SK-N-SH treated with all-trans-retinoic acid at 6 μM for 48 hours (cell line): ENCODE measurements at regions not wholly inside any gene's neighbourhood (a gene's known extent, or its start where the extent isn't known, plus 50 kb on each side); places are given as distances from the start of the nearest gene placed in this dataset.

Experiments used
- ATAC-seq: fragments of 200-7000 bp; cut with Tn5 transposase; 3 replicates; pipeline ENCODE4 v1.9.1; 2020; ENCODE audit warnings: mild to moderate bottlenecking, moderate library complexity
- ARNTL ChIP-seq: fragments of 450-650 bp; formaldehyde crosslinking; IDR thresholded peaks from 2 replicates; pipeline ENCODE4 v1.5.0; 2020; ENCODE audit warnings: low read depth, mild to moderate bottlenecking, moderate library complexity, borderline replicate concordance
- BACH2 ChIP-seq: fragments of 250-450 bp; sonication (Bioruptor Pico); IDR thresholded peaks from 2 replicates; pipeline ENCODE4 v1.9.0; 2021; ENCODE audit warnings: mild to moderate bottlenecking, borderline replicate concordance
- CREB5 ChIP-seq: fragments of 250-450 bp; sonication (Bioruptor Pico); IDR thresholded peaks from 2 replicates; pipeline ENCODE4 v1.5.1; 2020; ENCODE audit warnings: low read depth, mild to moderate bottlenecking, moderate library complexity
- ESRRG ChIP-seq: fragments of 250-450 bp; sonication (Bioruptor Pico); IDR thresholded peaks from 2 replicates; pipeline ENCODE4 v1.6.1; 2021; ENCODE audit warnings: mild to moderate bottlenecking
- GLIS3 ChIP-seq: fragments of 250-450 bp; sonication (Bioruptor Pico); IDR thresholded peaks from 2 replicates; pipeline ENCODE4 v1.5.0; 2020; ENCODE audit warnings: mild to moderate bottlenecking, moderate library complexity
- OSR1 ChIP-seq: fragments of 250-450 bp; sonication (Bioruptor Pico); IDR thresholded peaks from 2 replicates; pipeline ENCODE4 v1.8.0; 2022; ENCODE audit warnings: moderate library complexity, mild to moderate bottlenecking, inconsistent platforms
- PPARA ChIP-seq: fragments of 250-450 bp; sonication (Bioruptor Pico); IDR thresholded peaks from 2 replicates; pipeline ENCODE4 v1.5.0; 2020; ENCODE audit warnings: mild to moderate bottlenecking, borderline replicate concordance
- SNAI2 ChIP-seq: fragments of 250-450 bp; sonication (Bioruptor Pico); IDR thresholded peaks from 2 replicates; pipeline ENCODE4 v1.5.0; 2020; ENCODE audit warnings: mild to moderate bottlenecking, moderate library complexity
- TCF4 ChIP-seq: fragments of 250-450 bp; sonication (Bioruptor Pico); IDR thresholded peaks from 2 replicates; pipeline ENCODE4 v1.8.0; 2021; ENCODE audit warnings: mild to moderate bottlenecking, moderate library complexity, borderline replicate concordance
- ZC3H10 ChIP-seq: fragments of 250-450 bp; sonication (Bioruptor Pico); IDR thresholded peaks from 2 replicates; pipeline ENCODE4 v1.5.1; 2021; ENCODE audit warnings: mild to moderate bottlenecking, moderate library complexity
- ZFP3 ChIP-seq: fragments of 250-450 bp; sonication (Bioruptor Pico); IDR thresholded peaks from 2 replicates; pipeline ENCODE4 v1.5.0; 2020; ENCODE audit warnings: mild to moderate bottlenecking, moderate library complexity
- ZFP30 ChIP-seq: fragments of 450-650 bp; formaldehyde crosslinking; IDR thresholded peaks from 2 replicates; pipeline ENCODE4 v1.5.0; 2022; ENCODE audit warnings: mild to moderate bottlenecking, moderate library complexity
- ZNF565 ChIP-seq: fragments of 450-650 bp; formaldehyde crosslinking; conservative IDR thresholded peaks from 2 replicates; pipeline ENCODE4 v1.5.0; 2020; ENCODE audit warnings: low read depth, mild to moderate bottlenecking, moderate library complexity
- ZNF70 ChIP-seq: fragments of 450-650 bp; formaldehyde crosslinking; IDR thresholded peaks from 2 replicates; pipeline ENCODE4 v1.5.0; 2020; ENCODE audit warnings: mild to moderate bottlenecking, moderate library complexity
- ZNF8 ChIP-seq: fragments of 450-650 bp; formaldehyde crosslinking; IDR thresholded peaks from 2 replicates; pipeline ENCODE4 v1.5.0; 2020; ENCODE audit warnings: mild to moderate bottlenecking, moderate library complexity
- TF ChIP-seq, protein P1 (sequence below): fragments of 250-450 bp; sonication (Bioruptor Pico); IDR thresholded peaks from 2 replicates; pipeline ENCODE4 v1.8.0; 2021; ENCODE audit warnings: low read depth, mild to moderate bottlenecking, moderate library complexity, borderline replicate concordance
- TF ChIP-seq, protein P2 (sequence below): fragments of 250-450 bp; sonication (Bioruptor Pico); IDR thresholded peaks from 2 replicates; pipeline ENCODE4 v1.5.0; 2020; ENCODE audit warnings: mild to moderate bottlenecking, moderate library complexity
- TF ChIP-seq, protein P3 (sequence below): fragments of 250-450 bp; sonication (Bioruptor Pico); IDR thresholded peaks from 2 replicates; pipeline ENCODE4 v1.5.1; 2021; ENCODE audit warnings: mild to moderate bottlenecking, moderate library complexity

GRCh38 chr2:174670446-174670845, 72.8 kb upstream of the WIPF1 start (continued):
- TF ChIP-seq, protein P1, sequence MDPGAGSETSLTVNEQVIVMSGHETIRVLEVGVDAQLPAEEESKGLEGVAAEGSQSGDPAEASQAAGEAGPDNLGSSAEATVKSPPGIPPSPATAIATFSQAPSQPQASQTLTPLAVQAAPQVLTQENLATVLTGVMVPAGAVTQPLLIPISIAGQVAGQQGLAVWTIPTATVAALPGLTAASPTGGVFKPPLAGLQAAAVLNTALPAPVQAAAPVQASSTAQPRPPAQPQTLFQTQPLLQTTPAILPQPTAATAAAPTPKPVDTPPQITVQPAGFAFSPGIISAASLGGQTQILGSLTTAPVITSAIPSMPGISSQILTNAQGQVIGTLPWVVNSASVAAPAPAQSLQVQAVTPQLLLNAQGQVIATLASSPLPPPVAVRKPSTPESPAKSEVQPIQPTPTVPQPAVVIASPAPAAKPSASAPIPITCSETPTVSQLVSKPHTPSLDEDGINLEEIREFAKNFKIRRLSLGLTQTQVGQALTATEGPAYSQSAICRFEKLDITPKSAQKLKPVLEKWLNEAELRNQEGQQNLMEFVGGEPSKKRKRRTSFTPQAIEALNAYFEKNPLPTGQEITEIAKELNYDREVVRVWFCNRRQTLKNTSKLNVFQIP (CRISPR knock-in tag), result no peak
- TF ChIP-seq, protein P2, sequence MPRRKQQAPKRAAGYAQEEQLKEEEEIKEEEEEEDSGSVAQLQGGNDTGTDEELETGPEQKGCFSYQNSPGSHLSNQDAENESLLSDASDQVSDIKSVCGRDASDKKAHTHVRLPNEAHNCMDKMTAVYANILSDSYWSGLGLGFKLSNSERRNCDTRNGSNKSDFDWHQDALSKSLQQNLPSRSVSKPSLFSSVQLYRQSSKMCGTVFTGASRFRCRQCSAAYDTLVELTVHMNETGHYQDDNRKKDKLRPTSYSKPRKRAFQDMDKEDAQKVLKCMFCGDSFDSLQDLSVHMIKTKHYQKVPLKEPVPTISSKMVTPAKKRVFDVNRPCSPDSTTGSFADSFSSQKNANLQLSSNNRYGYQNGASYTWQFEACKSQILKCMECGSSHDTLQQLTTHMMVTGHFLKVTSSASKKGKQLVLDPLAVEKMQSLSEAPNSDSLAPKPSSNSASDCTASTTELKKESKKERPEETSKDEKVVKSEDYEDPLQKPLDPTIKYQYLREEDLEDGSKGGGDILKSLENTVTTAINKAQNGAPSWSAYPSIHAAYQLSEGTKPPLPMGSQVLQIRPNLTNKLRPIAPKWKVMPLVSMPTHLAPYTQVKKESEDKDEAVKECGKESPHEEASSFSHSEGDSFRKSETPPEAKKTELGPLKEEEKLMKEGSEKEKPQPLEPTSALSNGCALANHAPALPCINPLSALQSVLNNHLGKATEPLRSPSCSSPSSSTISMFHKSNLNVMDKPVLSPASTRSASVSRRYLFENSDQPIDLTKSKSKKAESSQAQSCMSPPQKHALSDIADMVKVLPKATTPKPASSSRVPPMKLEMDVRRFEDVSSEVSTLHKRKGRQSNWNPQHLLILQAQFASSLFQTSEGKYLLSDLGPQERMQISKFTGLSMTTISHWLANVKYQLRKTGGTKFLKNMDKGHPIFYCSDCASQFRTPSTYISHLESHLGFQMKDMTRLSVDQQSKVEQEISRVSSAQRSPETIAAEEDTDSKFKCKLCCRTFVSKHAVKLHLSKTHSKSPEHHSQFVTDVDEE (CRISPR knock-in tag), result no peak
- no peak for TF ChIP-seq ZNF8

DNA sequence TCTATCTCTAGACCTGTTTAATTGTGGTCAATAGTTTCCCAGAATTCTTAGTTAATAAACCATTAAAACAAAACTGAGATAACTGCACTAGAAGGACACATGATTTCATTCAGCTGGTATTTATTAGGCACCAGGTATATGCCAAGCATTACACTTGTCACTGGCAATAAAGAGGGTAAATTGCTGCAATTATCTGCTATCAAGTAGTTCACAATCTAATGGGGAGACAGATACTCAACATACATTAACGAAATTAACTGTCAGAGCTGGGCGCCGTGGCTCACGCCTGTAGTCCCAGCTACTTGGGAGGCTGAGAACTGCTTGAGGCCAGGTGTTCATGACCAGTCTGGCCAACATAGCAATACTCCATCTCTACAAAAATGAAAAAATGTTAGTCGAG, 71.7 kb upstream of the WIPF1 start:
- TF ChIP-seq, protein P2 (CRISPR knock-in tag), result no peak
- no peak for TF ChIP-seq CREB5 (CRISPR knock-in tag)
- TF ChIP-seq, protein P3, sequence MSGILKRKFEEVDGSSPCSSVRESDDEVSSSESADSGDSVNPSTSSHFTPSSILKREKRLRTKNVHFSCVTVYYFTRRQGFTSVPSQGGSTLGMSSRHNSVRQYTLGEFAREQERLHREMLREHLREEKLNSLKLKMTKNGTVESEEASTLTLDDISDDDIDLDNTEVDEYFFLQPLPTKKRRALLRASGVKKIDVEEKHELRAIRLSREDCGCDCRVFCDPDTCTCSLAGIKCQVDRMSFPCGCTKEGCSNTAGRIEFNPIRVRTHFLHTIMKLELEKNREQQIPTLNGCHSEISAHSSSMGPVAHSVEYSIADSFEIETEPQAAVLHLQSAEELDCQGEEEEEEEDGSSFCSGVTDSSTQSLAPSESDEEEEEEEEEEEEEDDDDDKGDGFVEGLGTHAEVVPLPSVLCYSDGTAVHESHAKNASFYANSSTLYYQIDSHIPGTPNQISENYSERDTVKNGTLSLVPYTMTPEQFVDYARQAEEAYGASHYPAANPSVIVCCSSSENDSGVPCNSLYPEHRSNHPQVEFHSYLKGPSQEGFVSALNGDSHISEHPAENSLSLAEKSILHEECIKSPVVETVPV, result no peak
- TF ChIP-seq PPARA, result no peak
- TF ChIP-seq ZNF8, result no peak
- no peak for TF ChIP-seq ZNF70 (CRISPR knock-in tag)
- no peak for TF ChIP-seq BACH2
- no peak for TF ChIP-seq ZC3H10 (CRISPR knock-in tag)
- no peak for TF ChIP-seq GLIS3 (CRISPR knock-in tag)
- TF ChIP-seq, all 23 proteins: peak for 0
- no peak for ATAC-seq

GRCh38 chr2:174668075-174668474, 70.5 kb upstream of the WIPF1 start:
- ATAC-seq, result no peak
- TF ChIP-seq, protein P1 (CRISPR knock-in tag), result no peak
- TF ChIP-seq OSR1 (CRISPR knock-in tag), result no peak
- no peak for TF ChIP-seq CREB5 (CRISPR knock-in tag)
- no peak for TF ChIP-seq GLIS3 (CRISPR knock-in tag)
- TF ChIP-seq, protein P2 (CRISPR knock-in tag), result no peak
- no peak for TF ChIP-seq ARNTL (CRISPR knock-in tag)
- TF ChIP-seq ESRRG (CRISPR knock-in tag), result no peak
- TF ChIP-seq ZNF70 (CRISPR knock-in tag), result no peak
- TF ChIP-seq TCF4 (CRISPR knock-in tag), result no peak
- no peak for TF ChIP-seq BACH2
- TF ChIP-seq ZFP30 (CRISPR knock-in tag), result no peak
- TF ChIP-seq SNAI2, result no peak
- TF ChIP-seq ZFP3 (CRISPR knock-in tag), result no peak
- no peak for TF ChIP-seq PPARA
- TF ChIP-seq ZNF565 (CRISPR knock-in tag), result no peak
- TF ChIP-seq, protein P3, result no peak
- TF ChIP-seq, all 23 proteins: peak for 0
